HG02938 (cell line): ENCODE measurements at regions not wholly inside any gene's neighbourhood (a gene's known extent, or its start where the extent isn't known, plus 50 kb on each side); places are given as distances from the start of the nearest gene placed in this dataset.
"Not testable (repeated sequence)": the region's sequence is repeated elsewhere in the genome, so short reads cannot be mapped to it uniquely, and the experiment has no call there.

Experiments
- ATAC-seq: cut with Tn5 transposase; IDR thresholded peaks from one replicate; pipeline ENCODE4 v1.9.1; 2021; ENCODE audit warnings: mild to moderate bottlenecking, moderate library complexity; ENCODE audit not compliant: unreplicated experiment

GRCh38 chr22:22371031-22371541 lies 126.5 kb downstream of the VPREB1 start:
- ATAC-seq = no peak

DNA sequence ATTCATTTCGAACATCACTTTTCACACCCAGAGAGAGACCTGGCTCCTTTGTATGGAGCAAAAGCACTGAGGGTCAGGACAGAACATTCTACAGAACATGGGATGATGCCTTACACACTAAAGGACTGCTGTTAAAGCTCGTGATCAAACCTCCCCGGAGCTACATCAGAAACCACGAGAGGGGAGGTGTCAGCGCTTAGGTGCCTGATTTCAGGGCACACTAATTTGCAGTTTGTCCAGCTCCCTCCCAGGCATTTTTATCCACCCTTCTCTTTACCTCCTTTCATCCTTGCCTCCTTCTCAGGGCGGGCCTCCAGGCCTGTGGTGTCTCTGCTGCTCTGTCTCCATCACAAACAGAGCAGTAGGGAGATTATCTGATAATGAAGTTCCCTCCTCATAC lies 127.5 kb downstream of the VPREB1 start:
- ATAC-seq = no peak

- ATAC-seq = no peak
Observed at GRCh38 chr22:22374163-22374562, 129.6 kb downstream of the VPREB1 start.

- ATAC-seq = no peak
Observed at GRCh38 chr22:22374579-22374978, 130.0 kb downstream of the VPREB1 start.

DNA sequence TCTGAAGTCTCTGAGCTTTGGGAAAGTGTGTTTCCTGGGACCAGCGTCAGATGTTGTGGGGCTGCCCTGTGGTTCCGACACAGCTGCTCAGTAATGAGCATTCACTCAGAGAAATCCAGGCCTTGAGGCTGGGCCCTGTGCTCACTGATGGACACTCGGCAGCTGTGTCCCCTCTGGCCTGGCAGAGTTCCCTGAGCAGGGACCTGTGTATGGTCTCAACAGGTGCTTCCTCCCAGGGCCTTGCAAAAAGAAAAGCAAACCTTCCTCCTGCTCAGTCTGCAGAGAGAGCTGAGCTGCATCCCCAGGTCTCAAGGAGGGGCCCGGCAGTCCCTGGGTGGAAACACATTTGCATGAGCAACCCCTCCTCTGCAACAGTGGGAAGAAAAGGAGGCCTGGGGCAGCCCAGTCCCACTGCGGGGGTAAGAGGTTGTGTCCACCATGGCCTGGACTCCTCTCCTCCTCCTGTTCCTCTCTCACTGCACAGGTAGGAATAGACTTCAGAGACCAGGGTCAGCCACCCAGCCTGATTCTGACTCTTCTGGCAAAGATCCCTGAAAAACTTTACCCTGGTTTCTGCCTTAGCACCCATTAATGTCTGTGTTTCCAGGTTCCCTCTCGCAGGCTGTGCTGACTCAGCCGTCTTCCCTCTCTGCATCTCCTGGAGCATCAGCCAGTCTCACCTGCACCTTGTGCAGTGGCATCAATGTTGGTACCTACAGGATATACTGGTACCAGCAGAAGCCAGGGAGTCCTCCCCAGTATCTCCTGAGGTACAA lies 131.2 kb downstream of the VPREB1 start:
- no peak for ATAC-seq

- ATAC-seq = no peak
Observed at GRCh38 chr22:22376352-22376706, 131.7 kb downstream of the VPREB1 start.

DNA sequence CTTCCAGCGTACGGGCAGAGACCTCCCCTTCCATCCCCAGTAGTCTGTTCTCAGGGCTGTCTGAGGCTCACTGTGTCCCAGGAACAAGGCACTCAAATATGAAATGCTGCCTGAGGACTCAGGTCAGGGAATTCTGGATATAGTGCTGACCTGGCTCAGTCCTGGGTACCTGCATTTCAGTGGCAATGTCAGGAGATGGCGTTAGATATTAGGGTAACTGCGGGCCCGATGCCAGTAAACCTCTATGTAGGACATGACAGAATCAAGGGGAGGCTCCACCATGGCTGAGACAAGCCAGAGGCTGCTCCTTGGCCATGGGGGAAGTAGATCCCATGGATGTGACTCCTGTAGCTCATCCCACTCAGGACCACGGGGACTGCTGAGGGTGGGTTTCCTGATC lies 131.7 kb downstream of the ZNF280B start:
- ATAC-seq = not testable (repeated sequence)

DNA sequence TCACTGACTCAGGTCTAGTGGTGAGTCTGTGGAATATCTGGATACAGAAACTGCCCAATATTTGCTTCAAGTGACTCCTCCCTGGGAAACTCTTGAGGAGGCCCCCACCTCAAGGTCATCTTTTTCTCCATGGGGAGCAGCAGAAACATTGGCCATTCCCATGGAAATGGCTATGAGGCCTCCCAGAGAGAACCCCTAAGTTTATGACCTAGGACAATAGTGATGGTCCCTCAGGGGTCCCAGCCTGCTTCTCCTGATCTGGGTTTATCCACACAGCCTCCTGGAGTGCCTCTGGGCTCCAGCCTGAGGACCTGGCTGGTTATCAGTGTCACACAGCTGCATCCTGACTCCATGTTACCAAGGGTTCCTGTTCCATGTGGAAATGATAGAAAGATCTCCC lies 131.2 kb downstream of the ZNF280B start:
- ATAC-seq = no peak

GRCh38 chr22:22378446-22379415 lies 129.8 kb downstream of the ZNF280B start:
- no peak for ATAC-seq

DNA sequence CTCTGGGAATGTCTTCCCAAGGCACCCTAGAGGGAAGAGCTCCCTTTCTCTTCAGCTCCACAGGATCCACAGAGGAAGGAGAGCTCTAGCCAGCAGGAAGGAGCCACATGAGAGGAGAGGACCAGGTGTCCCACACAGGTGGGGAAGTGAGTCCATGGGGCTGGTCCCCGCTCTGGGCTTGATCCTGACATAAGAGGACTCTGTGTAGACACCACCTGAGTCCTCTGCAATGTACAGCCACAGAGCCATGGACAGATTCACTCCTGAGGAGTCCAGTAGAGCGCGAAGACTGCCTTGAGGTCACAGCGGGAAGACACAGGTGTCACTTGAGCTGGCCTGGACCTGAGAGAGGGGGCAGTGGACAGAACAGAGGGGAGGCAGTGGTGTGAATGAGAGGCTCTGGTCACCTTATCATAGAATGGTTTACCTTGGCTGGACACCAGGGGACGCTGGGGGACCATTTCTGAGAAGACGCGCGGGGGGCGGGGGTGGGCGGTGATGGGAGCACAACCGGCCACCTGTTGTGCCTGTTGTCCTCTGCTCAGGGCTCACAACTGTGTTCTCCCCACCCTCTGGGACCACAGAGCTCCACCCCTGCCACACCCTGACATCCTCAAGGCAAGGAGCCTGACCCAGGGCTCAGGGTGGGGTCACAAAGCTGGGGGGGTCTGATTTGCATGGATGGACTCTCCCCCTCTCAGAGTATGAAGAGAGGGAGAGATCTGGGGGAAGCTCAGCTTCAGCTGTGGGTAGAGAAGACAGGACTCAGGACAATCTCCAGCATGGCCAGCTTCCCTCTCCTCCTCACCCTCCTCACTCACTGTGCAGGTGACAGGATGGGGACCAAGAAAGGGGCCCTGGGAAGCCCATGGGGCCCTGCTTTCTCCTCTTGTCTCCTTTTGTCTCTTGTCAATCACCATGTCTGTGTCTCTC lies 128.2 kb downstream of the ZNF280B start:
- no peak for ATAC-seq

- ATAC-seq = not testable (repeated sequence)
Observed at GRCh38 chr22:22381292-22381691, 127.2 kb downstream of the ZNF280B start.

GRCh38 chr22:22384267-22384666 lies 124.3 kb downstream of the ZNF280B start:
- ATAC-seq = no peak

- no peak for ATAC-seq
Observed at GRCh38 chr22:22384668-22385244, 123.8 kb downstream of the ZNF280B start.

DNA sequence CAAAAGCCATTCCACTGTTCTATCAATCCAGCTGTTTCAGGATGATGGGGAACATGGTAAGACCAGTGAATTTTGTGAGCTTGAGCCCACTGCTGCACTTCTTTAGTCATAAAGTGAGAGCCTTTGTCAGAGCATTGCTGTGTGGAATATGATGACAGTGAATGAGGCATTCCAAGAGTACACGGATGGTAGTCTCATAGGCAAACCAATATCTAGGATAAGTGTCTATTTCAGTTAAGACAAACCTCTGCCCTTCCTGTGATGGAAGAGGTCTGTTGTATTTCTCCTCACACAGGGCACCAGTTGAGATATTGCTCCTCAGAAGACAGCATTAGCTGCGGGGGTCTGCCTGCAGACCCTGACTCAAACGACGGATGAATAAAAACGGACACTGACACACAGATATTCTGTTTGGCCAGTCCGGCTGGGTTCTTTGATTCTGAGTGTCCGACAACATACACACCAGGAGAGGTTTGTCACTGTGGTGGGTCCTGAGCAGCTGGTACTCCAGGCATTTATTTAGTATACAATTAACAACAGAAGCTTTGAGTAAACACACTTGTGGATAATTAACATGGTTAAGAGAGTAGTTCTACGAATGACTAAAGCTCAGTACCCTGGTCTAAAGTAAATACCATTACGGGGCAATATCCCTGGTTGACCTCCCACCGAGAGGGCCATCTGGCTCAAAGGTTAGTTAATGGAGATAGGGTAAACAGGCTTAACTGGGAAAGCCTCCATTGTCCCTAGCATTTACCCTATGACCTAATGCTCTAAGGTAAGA lies 121.7 kb downstream of the ZNF280B start:
- no peak for ATAC-seq

DNA sequence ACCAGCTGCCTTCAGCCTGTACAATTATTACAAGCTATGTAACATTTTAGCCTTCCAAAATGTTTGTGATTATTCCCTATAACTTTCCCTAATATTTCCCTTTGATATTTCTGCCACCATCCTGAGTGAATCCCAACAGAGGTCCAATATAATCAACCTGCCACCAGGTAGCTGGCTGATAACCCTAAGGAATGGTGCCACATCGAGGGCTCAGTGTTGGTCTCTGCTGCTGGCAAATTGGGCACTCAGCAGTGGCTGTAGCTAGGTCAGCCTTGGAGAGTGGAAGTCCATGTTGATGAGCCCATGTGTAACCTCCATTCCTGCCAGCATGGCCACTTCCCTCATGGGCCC lies 121.2 kb downstream of the ZNF280B start:
- ATAC-seq = no peak

DNA sequence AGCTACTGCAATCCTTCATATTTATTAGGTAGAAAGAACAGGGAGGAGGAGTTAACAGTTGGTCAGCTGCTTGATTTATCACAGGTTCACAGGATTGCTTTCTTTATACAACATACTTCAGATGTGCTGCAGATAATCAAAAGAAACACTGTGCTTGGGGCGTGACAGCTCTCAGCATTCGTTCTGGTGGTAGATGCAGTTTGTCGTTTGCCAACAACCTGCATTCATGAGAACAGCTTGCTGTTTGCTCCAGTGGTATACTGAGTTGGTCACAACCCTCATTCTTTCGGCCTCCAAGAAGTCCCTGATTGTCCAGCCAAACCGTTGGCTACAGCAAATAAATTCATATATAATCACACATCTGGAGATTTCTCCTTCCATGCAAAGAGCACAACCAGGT lies 120.5 kb downstream of the ZNF280B start:
- ATAC-seq = no peak

DNA sequence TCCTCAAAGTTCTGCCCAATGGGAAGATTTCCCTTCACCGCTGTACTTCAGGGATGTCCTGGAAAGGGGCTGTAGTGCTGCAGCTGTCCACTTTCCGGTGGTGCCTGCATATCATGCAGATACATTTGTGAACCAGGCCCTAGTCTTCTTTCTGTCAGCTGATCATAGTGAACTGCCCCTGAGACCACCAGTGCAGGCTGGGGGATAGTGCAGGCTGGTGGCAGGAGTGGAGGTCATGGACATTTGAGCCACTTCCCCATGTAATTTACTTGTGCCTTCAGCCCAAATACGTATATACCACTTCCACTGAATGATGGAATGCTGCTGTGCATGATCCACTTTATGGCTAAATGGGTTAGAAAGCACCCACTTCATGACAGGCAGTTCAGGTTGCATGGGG lies 120.0 kb downstream of the ZNF280B start:
- no peak for ATAC-seq

DNA sequence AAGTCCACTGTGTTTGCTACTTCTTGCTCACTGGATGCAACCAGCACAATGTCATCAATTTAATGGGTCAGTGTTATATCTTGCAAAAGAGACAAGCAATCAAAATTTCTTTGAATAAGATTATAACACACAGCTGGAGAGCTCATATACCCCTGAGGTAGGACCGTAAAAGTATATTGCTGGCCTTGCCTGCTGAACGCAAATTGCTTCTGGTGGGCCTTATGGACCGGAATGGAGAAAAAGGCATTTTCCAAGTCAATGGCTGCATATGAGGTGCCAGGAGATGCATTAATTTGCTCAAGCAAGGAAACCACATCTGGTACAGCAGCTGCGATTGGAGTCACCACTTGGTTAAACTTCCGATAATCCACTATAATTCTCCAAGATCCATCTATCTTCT lies 119.1 kb downstream of the ZNF280B start:
- ATAC-seq = no peak

DNA sequence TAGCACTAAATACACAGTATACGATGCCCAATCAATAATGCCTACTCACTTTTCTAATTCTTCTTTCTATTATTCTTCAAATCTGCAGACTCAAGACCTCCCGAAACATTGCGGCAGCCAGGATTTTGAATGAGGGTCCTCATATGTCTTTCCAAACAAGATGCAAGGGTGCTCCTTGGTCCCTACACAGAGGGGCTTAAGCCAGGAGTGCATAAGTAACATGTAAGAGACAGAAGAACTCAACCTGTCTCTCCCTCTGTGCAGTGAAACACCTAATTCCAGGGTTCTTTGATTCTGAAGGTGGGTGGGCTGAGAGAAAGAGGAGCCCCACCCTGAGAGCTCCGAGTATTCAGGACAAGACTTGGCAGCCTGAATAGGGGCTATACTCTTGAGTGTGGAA lies 117.6 kb downstream of the ZNF280B start:
- ATAC-seq = no peak

DNA sequence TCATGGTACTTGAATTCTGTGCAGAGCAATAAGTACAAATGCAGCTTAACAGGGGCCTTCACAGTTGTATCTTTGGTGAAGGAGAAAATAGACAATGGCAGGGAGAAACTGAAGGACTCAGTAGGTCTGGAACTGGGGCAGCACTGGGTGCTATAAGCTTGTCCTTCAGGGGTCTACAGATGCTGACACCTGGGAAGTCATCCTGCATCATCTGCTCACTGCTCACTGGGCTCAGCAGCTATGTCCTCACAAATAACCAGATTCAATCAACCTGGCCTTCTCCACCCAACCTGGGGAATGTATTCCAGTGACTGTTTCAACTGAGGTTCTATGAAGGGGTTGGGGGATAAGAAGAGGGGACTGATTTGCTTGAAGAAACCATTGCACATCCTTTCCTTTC lies 117.0 kb downstream of the ZNF280B start:
- no peak for ATAC-seq
